Right lobe of liver (tissue), 4 donors: ENCODE measurements at regions not wholly inside any gene's neighbourhood (a gene's known extent, or its start where the extent isn't known, plus 50 kb on each side); places are given as distances from the start of the nearest gene placed in this dataset.

Source experiments
- POLR2A ChIP-seq: fragments of 450-650 bp; IDR thresholded peaks from one replicate; pipeline ENCODE4 v1.6.1; 2017; ENCODE audit warnings: antibody characterized with exemption, mild to moderate bottlenecking
- TF ChIP-seq, protein P1 (sequence below), 4 donors: fragments of 200-600 bp in 3 of 4; fragments of 450-650 bp in 1 of 4; IDR thresholded peaks; one replicate each; pipeline versions ENCODE4 v1.5.1 to v1.8.0; 2016 to 2022; ENCODE audit warnings: antibody characterized with exemption in 4 of 4, mild to moderate bottlenecking in 2 of 4
- donor health status: DM: no; HTN: no; CAD: no.
- donor health status: DM: no; HTN: no; CAD: no.
- donor health status: DM: no; HTN: yes; CAD: no.

DNA sequence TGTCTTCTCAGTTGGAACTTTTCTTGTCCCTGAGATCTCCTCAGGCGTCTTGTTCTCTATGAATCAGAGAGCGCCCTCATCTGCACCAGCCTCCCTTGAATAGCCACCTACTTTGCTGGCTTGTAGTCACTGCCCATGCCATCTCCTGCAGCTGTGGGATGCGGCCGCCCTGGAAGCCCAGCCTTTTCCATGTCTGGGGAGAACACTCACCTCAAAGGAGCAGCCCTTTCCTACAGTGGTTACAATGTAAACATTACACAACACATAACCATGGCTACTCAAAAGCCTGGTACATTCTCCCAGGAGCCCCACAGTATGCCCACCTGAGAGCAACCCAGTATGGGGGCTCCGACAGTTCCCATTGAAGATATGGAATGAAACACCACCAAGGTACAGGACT is 351.0 kb downstream of the EN1 start:
- TF ChIP-seq, protein P1, sequence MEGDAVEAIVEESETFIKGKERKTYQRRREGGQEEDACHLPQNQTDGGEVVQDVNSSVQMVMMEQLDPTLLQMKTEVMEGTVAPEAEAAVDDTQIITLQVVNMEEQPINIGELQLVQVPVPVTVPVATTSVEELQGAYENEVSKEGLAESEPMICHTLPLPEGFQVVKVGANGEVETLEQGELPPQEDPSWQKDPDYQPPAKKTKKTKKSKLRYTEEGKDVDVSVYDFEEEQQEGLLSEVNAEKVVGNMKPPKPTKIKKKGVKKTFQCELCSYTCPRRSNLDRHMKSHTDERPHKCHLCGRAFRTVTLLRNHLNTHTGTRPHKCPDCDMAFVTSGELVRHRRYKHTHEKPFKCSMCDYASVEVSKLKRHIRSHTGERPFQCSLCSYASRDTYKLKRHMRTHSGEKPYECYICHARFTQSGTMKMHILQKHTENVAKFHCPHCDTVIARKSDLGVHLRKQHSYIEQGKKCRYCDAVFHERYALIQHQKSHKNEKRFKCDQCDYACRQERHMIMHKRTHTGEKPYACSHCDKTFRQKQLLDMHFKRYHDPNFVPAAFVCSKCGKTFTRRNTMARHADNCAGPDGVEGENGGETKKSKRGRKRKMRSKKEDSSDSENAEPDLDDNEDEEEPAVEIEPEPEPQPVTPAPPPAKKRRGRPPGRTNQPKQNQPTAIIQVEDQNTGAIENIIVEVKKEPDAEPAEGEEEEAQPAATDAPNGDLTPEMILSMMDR (IDR thresholded peaks at IDR 0.05) = no peak
- no peak for TF ChIP-seq POLR2A
